OCI-LY3 (cell line): ENCODE measurements at regions not wholly inside any gene's neighbourhood (a gene's known extent, or its start where the extent isn't known, plus 50 kb on each side); places are given as distances from the start of the nearest gene placed in this dataset.
A peak's percentile ranks its signal among the peaks of the same experiment; 100 is the strongest.

Experiments
- H2AFZ ChIP-seq: fragments of 200-600, 300-600 bp; shearing (Covaris generic); 2 replicates; pipeline ENCODE4 v1.6.0; 2014; ENCODE audit warnings: antibody characterized with exemption, low read depth, low read length
- H3K27ac ChIP-seq: fragments of 200-600, 300-600 bp; sonication (generic); 2 replicates; pipeline ENCODE4 v1.5.1; 2014; ENCODE audit warnings: mild to moderate bottlenecking, low read length, moderate library complexity, mixed read lengths
- H3K27me3 ChIP-seq: fragments of 200-600, 300-600 bp; sonication (generic); 2 replicates; pipeline ENCODE4 v1.6.1; 2014; ENCODE audit warnings: low read depth, low read length, mixed read lengths
- H3K36me3 ChIP-seq: fragments of 200-600, 300-600 bp; sonication (generic); replicated peaks from 2 replicates; pipeline ENCODE3; 2014; ENCODE audit warnings: low read depth, low read length, mixed read lengths
- H3K4me1 ChIP-seq: fragments of 300-600, 200-600 bp; sonication (generic); 2 replicates; pipeline ENCODE4 v1.6.1; 2014; ENCODE audit warnings: low read length, mixed read lengths
- H3K4me2 ChIP-seq: fragments of 200-600, 300-600 bp; sonication (generic); 2 replicates; pipeline ENCODE4 v1.6.1; 2014; ENCODE audit warnings: low read length, mixed read lengths
- H3K4me3 ChIP-seq: fragments of 300-600, 200-600 bp; sonication (generic); 2 replicates; pipeline ENCODE4 v1.5.1; 2014; ENCODE audit warnings: antibody characterized with exemption, mild to moderate bottlenecking, low read length, moderate library complexity
- H3K79me2 ChIP-seq: fragments of 300-600, 200-600 bp; shearing (Covaris generic); 2 replicates; pipeline ENCODE4 v1.6.1; 2014; ENCODE audit warnings: mild to moderate bottlenecking, low read length, mixed read lengths
- H3K9ac ChIP-seq: fragments of 300-600, 200-600 bp; shearing (Covaris generic); 2 replicates; pipeline ENCODE4 v1.6.0; 2014; ENCODE audit warnings: mild to moderate bottlenecking, low read length, moderate library complexity
- H3K9me3 ChIP-seq: fragments of 200-600, 300-600 bp; shearing (Covaris generic); 2 replicates; pipeline ENCODE4 v1.6.1; 2014; ENCODE audit warnings: low read length, mixed read lengths; ENCODE audit not compliant: insufficient read depth
- H4K20me1 ChIP-seq: fragments of 200-600, 300-600 bp; sonication (generic); 2 replicates; pipeline ENCODE4 v1.6.1; 2016; ENCODE audit warnings: low read length, mixed read lengths; ENCODE audit not compliant: insufficient read depth
- EZH2phosphoT487 ChIP-seq: fragments of 200-600 bp; shearing (Covaris generic); IDR thresholded peaks from 2 replicates; pipeline ENCODE4 v1.6.1; 2018; ENCODE audit warnings: antibody characterized with exemption, mixed run types, low read depth
- TF ChIP-seq, protein P1 (sequence below): fragments of 200-600, 300-600 bp; sonication (generic); IDR thresholded peaks from 2 replicates; pipeline ENCODE4 v1.5.1; 2014; ENCODE audit warnings: antibody characterized with exemption, low read length, low read depth

- TF ChIP-seq, protein P1, sequence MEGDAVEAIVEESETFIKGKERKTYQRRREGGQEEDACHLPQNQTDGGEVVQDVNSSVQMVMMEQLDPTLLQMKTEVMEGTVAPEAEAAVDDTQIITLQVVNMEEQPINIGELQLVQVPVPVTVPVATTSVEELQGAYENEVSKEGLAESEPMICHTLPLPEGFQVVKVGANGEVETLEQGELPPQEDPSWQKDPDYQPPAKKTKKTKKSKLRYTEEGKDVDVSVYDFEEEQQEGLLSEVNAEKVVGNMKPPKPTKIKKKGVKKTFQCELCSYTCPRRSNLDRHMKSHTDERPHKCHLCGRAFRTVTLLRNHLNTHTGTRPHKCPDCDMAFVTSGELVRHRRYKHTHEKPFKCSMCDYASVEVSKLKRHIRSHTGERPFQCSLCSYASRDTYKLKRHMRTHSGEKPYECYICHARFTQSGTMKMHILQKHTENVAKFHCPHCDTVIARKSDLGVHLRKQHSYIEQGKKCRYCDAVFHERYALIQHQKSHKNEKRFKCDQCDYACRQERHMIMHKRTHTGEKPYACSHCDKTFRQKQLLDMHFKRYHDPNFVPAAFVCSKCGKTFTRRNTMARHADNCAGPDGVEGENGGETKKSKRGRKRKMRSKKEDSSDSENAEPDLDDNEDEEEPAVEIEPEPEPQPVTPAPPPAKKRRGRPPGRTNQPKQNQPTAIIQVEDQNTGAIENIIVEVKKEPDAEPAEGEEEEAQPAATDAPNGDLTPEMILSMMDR: no peak
- TF ChIP-seq EZH2phosphoT487: no peak
- H3K27ac ChIP-seq: no peak overlapping the region
Measured at GRCh38 chr5:73314395-73315257, 134.0 kb downstream of the FOXD1 start.

DNA sequence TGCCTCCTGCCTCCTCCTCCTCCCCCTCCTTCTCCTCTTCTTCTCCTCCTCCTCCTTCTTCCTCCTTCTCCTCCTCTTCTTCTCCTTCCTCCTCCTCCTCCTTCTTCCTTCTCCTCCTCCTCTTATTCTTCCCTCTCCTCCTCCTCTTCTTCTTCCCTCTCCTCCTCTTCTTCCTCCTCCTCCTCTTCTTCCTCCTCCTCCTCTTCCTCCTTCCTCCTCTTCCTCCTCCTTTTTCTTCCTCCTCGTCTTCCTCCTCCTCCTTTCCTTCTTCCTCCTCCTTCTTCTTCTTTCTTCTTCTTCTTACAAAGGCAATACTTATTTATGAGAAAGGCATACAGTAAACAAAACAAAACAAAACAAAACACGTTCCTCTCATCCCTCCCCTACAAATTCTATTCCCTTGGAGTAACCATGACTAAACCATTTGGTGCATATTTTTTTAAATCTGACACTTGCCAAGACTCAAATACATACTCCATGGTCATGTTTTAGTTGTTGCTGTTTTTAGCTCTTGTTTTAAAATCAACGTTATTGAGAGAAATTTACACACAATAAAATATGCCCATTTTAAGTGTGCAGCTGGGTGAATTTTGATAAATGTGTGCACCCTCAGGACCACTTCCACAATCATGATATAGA is 135.6 kb downstream of the FOXD1 start:
- no peaks in the 10 kb centered on the region for H3K4me1 ChIP-seq
- H3K9ac ChIP-seq: no peak overlapping the region
- H4K20me1 ChIP-seq: no peaks in the 10 kb centered on the region
- no peak overlapping the region for H3K27ac ChIP-seq
- H3K4me2 ChIP-seq: no peak overlapping the region
- TF ChIP-seq, protein P1: no peak
- TF ChIP-seq EZH2phosphoT487: no peak
- peaks cover 12% of the 10 kb centered on the region; the same call in 1 of the 2 replicates for H3K27me3 ChIP-seq
- H3K4me3 ChIP-seq: no peak overlapping the region
- H3K79me2 ChIP-seq: no peaks in the 10 kb centered on the region
- no peaks in the 10 kb centered on the region for H3K9me3 ChIP-seq
- H3K36me3 ChIP-seq: no peaks in the 10 kb centered on the region
- H2AFZ ChIP-seq: no peak overlapping the region

More at GRCh38 chr5:73314395-73315257, 134.0 kb downstream of the FOXD1 start:
- no peak overlapping the region for H3K4me2 ChIP-seq
- no peak overlapping the region for H3K9ac ChIP-seq
- H4K20me1 ChIP-seq: no peaks in the 10 kb centered on the region
- H3K9me3 ChIP-seq: no peaks in the 10 kb centered on the region
- no peak overlapping the region for H2AFZ ChIP-seq
- H3K27me3 ChIP-seq: peaks cover 12% of the 10 kb centered on the region; the same call in 1 of the 2 replicates
- H3K79me2 ChIP-seq: no peaks in the 10 kb centered on the region
- H3K4me1 ChIP-seq: no peaks in the 10 kb centered on the region
- no peak overlapping the region for H3K4me3 ChIP-seq
- H3K36me3 ChIP-seq: no peaks in the 10 kb centered on the region

DNA sequence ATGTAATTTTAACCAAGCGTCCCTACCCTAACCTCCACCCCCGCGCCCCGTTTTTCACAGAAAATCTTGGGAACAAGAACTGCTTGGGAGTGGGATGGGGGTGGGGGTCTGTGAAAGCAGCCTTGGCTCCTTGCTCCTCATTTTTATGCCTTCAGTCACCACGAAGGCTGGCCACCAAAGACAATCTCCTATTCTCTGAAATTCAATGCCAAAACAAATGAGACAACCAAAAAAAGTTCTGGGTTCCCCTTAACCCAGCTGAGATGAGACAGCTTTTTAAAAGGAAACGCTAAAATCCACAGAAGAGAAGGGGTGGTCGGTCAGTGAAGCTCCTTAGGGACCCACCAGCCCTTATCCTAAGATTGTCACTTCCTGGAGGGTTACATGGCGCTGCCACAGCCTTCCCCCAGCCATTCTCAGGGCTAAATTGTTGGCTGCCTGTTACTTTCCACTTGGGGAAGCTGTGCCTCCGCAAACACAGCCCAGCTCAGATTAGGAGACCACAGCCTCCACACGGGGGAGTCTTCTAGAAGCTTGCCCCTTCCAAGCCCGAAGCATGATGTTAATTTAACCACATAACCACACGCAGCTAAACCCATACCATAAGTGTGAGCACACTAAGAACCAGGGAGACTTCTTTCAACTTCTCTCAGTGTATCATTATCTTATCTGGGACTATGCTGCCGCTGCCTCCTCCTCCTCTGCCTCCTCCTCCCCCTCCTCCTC is 136.3 kb downstream of the FOXD1 start:
- Histone ChIP-seq H3K9ac (no peak overlapping the region), H2AFZ (no peak overlapping the region), H3K9me3 (no peaks in the 10 kb centered on the region), H3K4me2 (peak overlapping the region; percentile 7; the same call in 1 of the 2 replicates), H3K27ac (no peak overlapping the region), H3K36me3 (no peaks in the 10 kb centered on the region), H3K4me3 (no peak overlapping the region), H4K20me1 (no peaks in the 10 kb centered on the region), H3K4me1 (no peaks in the 10 kb centered on the region), H3K79me2 (no peaks in the 10 kb centered on the region), H3K27me3 (peaks cover 12% of the 10 kb centered on the region; the same call in 1 of the 2 replicates)
- TF ChIP-seq, protein P1: no peak
- no peak for TF ChIP-seq EZH2phosphoT487
